NCI-H69 (cell line): ENCODE measurements at regions not wholly inside any gene's neighbourhood (a gene's known extent, or its start where the extent isn't known, plus 50 kb on each side); places are given as distances from the start of the nearest gene placed in this dataset.
"Not testable (repeated sequence)": the region's sequence is repeated elsewhere in the genome, so short reads cannot be mapped to it uniquely, and the experiment has no call there.

ENCODE experiments used
- DNase-seq: peaks from one replicate; lab custom pipeline; 2025; lab: John Stamatoyannopoulos, UW

GRCh38 chr19:57033576-57033975, 86.2 kb upstream of the USP29 start:
- DNase-seq, result no peak

GRCh38 chr19:57034544-57034943, 85.2 kb upstream of the USP29 start:
- no peak for DNase-seq

- not testable (repeated sequence) for DNase-seq
Observed at GRCh38 chr19:57035740-57036139, 84.0 kb upstream of the USP29 start.

- no peak for DNase-seq
Observed at GRCh38 chr19:57037556-57037955, 82.2 kb upstream of the USP29 start.

GRCh38 chr19:57047743-57048142, 72.0 kb upstream of the USP29 start:
- no peak for DNase-seq

- no peak for DNase-seq
Observed at GRCh38 chr19:57050863-57051262, 68.9 kb upstream of the USP29 start.

GRCh38 chr19:57052081-57052480, 67.7 kb upstream of the USP29 start:
- no peak for DNase-seq

- no peak for DNase-seq
Observed at GRCh38 chr19:57053401-57053800, 66.4 kb upstream of the USP29 start.

GRCh38 chr19:57055956-57056355, 63.8 kb upstream of the USP29 start:
- no peak for DNase-seq

- no peak for DNase-seq
Observed at GRCh38 chr19:57057036-57057686, 62.6 kb upstream of the USP29 start.

GRCh38 chr19:57058871-57059270, 60.9 kb upstream of the USP29 start:
- no peak for DNase-seq

GRCh38 chr19:57063070-57063469, 56.7 kb upstream of the USP29 start:
- DNase-seq, result no peak

GRCh38 chr19:57067440-57067839, 52.3 kb upstream of the USP29 start:
- no peak for DNase-seq

GRCh38 chr19:57068311-57068710, 51.5 kb upstream of the USP29 start:
- no peak for DNase-seq

- peak; percentile 51 for DNase-seq
Observed at GRCh38 chr19:57068921-57069697, 50.7 kb upstream of the USP29 start.
